IPS-18c (cell line): ENCODE measurements at regions not wholly inside any gene's neighbourhood (a gene's known extent, or its start where the extent isn't known, plus 50 kb on each side); places are given as distances from the start of the nearest gene placed in this dataset.

Source experiments
- H3K4me3 ChIP-seq: 2 replicates; pipeline ENCODE4 v1.7.0; 2013; ENCODE audit warnings: low read depth, mild to moderate bottlenecking, low read length, moderate library complexity; ENCODE audit not compliant: insufficient read depth
- H3K9me3 ChIP-seq: one replicate; pipeline ENCODE4 v1.6.1; 2013; ENCODE audit warnings: mild to moderate bottlenecking, low read length, moderate library complexity; ENCODE audit not compliant: control insufficient read depth, insufficient read depth

DNA sequence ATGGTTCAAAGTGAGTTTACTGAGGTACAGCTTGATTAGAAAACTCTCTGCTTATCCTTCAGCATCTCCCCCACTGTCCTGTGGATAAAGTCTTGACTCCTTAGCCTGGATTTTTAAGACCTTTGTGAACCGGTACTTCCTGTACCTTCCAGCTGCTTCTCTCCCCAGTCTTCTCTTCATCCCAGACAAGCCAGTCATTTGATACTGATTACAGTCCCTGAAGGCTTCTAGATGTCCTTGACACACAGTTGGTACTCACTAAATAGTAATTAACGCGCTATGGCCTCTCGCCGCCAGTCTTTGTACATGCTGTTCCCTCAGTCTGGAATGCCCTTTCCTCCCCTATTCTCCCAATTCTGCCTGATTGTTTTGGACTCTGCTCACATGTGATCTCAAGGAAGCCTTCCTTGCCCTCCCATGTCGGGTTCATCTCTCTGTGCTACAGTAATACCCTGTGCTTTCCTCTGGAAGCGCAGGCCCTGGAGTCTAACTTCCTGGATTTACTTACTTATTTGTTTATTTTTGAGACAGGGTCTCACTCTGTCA is 50.6 kb upstream of the PTGR2 start:
- no peaks in the 10 kb centered on the region for H3K9me3 ChIP-seq

DNA sequence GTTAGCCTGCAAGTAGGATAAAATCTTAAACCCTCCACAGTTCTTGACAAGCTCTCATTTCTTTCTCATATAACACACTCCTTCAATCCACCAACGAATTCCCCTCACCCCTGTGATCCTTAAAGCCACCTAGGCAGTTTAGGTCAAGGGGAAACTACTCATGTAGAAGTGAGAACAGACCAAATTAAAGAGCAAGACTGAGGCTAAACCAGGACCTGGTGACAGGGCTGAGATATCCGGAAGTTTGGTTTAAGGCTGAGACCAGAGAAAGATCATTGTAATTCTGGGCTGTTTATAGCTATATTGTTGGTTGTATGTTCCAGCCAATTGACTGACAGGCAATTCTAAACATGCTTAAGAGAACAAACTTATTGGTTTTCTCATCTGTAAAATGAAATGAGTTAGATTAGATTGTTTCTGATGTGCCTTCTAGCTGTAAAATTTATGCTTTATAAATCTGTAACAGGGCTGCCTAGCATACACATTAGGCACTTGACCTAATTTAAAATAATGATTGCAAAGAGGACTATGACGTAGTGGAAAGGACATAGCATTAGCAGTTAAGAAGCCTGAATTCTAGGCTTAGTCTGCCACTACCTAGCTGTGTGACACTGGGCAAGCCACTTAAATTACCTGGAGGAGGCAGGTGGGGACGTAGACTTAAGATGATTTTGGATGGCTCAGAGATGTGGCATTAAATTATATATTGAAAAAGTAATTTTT is 53.9 kb upstream of the PTGR2 start:
- Histone ChIP-seq H3K4me3 (no peak overlapping the region), H3K9me3 (no peaks in the 10 kb centered on the region)

More for the DNA sequence above, 50.6 kb upstream of the PTGR2 start:
- H3K4me3 ChIP-seq, result no peak overlapping the region

DNA sequence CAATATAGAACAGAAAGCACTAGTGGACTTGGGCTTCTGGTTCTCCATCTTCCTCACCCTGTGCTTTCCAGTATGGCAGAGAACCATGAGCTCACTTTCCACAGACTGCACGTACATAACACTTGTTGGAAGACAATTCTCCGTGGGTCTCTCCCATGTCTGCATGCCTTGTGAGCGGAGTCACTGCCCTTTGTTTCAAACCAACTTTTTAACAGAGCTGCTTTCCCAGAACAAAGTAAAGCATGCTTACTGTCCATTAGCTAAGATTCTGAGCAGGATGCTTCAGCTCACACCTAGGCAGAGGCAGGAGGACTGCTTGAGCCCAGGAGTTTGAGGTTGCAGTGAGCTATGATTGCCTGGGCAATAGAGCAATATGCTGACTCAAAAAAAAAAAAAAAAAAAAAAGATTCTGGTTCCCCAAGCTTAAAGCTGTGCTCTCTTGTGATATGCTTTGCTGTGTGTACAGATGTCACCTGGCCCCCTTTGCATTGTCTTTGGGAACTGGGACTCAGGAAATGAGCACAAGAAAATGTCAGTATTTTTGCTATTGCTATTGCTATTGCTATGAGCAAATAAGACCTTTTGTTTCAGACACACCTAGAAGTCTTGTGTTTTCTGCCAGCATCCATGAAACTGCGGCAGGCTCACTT is 54.6 kb upstream of the PTGR2 start:
- H3K4me3 ChIP-seq, result no peak overlapping the region
- no peaks in the 10 kb centered on the region for H3K9me3 ChIP-seq

DNA sequence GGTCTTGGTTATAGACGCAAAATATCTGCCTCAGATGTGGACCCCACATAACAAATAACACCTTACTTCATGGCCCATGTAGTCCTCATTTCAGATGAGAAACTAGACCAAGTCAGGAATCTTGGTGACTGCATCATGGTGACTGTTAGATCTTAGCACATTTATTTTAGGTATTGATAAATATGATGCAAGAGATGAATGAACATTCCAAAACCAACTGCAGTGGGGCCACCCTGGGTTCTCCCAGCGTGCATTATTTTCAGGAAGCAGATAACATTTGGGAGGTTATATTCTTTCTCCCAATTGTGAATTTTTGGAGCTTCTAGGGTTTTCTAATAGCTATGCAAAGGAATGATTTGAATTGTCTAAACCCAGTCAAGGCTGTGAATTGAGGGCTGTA is 55.2 kb upstream of the PTGR2 start:
- H3K4me3 ChIP-seq, result no peak overlapping the region
- H3K9me3 ChIP-seq, result no peaks in the 10 kb centered on the region

DNA sequence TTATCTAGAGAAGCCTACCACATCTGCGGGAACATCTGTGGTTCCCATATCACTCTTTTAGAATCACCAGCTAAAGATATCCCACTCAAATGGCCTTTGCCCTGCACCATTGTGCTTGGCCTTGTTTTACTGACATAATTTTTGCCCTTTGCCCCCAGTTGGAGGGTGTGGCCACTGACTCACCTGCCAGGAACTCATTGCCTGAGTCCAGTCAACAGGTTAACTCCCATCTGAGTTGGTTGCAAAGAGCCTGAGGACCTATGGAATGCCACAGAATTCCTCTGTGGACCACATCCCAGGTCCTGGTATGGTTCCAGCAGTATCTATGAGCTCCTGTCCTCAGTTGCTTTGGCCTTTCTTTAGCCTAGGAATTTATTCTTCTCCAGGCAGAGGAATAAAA is 55.7 kb upstream of the PTGR2 start:
- no peak overlapping the region for H3K4me3 ChIP-seq

DNA sequence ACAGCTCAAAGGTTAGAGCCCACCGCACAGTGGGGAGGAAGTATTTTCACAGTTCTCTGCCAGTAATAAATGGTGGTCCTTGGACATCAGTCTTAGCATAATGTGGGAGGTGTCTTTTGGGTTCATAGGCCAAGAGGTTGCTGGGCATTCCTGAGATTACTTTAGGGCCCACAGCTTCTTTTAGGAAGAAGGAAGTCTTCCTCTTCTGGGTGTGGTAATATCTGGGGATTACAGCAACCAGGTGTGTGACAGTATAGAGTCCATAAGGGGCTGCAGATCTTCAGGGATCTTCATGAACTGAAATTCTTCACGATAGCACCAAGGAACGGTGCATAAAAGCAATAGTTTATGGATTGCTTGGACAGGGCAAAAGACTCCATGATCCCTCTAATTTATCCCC is 56.2 kb upstream of the PTGR2 start:
- H3K9me3 ChIP-seq, result no peaks in the 10 kb centered on the region

More for the DNA sequence above, 55.7 kb upstream of the PTGR2 start:
- H3K9me3 ChIP-seq, result no peaks in the 10 kb centered on the region

DNA sequence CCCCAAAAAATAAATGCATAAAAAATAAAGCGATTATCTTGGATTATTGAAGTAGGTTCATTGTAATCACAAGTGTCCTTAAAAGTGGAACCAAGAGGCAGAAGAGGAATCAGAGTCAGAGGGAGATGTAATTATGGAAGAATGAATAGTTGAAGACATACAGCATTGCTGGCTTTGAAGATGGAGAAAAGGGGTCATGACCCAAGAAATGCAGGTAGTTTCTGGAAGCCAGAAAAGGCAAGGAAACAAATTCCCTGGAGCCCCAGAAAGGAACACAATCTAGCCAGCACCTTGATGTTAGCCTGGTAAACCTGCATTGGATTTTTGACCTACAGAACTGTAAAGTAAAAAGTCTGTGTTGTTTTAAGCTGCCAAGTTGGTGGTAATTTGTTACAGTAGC is 57.5 kb upstream of the PTGR2 start:
- no peak overlapping the region for H3K4me3 ChIP-seq
- H3K9me3 ChIP-seq, result no peaks in the 10 kb centered on the region

More for the DNA sequence above, 56.2 kb upstream of the PTGR2 start:
- no peak overlapping the region for H3K4me3 ChIP-seq

DNA sequence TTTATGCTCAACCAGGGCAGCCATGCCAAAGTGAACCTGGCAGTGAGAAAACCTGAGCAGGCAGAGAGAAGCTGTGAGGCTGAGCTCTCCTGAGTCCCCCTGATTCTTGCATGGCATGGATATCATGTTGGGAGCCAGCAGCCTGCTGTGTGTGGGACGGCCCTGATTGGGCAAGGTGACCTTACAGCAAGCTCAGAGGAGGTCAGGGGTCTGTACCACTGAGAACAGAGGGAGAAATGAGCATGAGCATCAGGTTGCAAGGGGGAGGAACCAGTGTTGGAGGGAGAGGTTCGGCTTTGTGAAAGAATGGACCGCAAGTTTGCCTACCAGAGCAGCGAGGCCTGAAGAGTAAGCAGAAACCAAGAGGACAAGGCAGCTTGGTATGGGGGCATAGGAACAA is 59.1 kb upstream of the PTGR2 start:
- Histone ChIP-seq H3K4me3 (no peak overlapping the region), H3K9me3 (no peaks in the 10 kb centered on the region)

DNA sequence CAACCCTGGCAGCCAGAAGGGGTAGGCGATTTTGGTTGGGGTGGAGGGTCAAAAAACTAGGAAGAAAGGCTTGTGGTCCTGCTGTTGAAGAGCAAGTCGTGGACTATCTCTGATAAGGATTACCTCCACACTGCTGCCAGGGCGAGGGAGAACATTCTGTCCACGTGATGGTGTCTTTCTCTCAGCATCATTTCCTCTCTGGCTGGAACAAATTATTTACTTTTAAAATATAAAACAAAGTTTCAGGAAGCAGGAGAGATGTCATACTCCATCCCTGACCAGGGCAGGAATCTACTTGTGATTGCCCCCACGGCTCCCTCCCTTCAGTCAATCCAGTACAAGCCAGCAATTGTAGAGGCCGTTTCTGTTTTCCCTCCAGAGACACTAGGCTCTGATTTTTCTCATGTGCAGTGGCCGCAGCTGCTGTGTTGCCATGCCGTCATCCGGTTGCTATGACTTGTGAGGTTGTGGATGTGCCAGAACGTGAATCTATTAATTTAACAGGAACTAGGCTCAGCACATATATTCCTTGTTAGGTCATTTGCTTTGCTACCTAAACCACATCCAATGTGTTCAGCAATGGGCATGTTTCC is 61.5 kb upstream of the PTGR2 start:
- Histone ChIP-seq H3K4me3 (no peak overlapping the region), H3K9me3 (no peaks in the 10 kb centered on the region)

DNA sequence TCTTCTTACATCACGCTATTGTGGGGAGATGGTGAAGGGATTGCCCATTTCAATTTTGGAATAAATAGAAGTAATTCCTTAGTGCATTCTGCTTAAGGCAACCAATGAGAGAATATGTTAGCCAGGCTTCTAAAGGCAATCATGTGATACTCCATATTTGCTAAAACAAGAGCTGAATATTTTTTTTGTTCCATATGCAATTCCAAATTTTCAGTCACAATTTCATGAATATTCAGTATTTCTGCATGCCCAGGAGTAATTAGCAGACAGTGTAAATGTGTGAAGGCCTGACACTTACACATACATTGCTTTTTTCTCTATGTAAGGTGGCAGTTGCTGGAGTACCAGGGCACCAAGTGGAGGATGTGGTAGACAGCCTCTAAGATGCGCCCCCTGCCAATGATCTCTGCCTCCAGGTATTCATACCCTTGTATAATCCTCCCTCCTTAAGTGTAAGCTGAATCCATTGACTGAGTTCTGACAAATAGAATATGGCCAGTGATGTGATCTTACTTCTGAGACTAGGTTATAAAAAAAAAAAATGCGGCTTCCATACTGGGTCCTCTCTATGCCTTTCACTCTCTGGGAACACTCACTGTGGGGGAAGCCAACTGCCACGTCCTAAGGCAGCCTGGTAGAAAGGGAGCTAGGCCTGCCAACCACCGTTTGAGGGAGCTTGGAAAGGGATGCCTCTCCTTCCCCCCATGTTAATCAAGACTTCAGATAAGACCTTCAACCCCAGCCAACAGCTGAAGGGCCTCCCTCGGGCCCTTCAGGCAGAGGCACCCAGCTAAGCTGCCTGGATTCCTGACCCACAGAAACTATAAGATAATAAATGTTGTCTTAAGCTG is 62.7 kb upstream of the PTGR2 start:
- Histone ChIP-seq H3K4me3 (no peak overlapping the region), H3K9me3 (no peaks in the 10 kb centered on the region)

DNA sequence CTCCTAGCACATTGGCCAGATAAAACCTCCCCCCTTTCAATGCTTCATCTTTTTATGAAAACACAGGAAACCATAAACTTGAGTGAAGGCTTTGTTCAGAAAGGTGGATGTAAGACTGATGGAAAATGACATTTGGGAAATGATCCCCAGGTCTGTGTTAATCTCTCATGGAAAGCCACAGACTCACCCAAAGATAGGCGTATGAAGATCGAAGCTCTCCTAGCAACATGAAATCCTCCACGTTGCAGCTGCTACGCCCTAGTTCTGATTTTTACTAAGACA is 63.4 kb upstream of the PTGR2 start:
- Histone ChIP-seq H3K9me3 (no peaks in the 10 kb centered on the region), H3K4me3 (no peak overlapping the region)

DNA sequence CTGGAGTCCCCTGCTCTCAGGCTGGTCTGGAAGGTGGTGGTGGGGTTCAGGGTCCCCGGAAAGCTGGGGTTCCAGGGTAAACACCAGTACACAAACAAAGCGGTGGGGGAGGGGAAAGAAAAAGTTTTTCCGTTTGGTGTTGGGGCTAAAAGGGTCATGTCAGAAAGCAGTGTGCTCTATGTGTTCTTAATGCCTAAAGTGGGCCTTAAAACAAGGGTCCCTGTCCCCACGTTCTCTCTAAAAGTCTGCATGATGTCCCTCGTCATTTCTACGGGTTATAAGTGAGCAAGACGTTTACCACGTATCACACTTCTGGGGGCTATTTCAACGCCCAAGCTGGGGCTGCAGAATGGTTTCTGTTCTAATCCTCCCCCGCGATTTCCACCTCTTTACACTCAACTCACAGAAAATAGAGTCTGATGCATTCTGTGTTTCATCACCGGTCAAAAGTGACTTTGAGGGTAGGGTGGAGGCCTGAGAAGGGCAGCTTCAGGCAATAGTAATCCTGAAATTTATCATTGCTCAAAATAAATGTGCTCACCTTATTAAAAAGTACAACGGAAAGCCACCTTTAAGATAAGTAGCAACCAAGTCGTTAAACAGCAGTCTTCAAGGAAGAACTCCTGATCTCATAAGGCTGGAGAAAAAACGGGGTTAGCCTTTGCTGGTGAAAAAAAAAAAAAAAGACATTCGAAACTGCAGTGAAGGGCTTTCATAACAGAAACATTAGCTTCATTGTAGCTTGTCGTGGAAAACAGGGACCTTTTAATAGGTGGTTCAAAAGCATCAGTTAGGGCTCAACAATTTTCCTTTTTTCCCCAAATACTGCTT is 63.9 kb upstream of the PTGR2 start:
- Histone ChIP-seq H3K9me3 (no peaks in the 10 kb centered on the region), H3K4me3 (peak overlapping the region; percentile 78)

DNA sequence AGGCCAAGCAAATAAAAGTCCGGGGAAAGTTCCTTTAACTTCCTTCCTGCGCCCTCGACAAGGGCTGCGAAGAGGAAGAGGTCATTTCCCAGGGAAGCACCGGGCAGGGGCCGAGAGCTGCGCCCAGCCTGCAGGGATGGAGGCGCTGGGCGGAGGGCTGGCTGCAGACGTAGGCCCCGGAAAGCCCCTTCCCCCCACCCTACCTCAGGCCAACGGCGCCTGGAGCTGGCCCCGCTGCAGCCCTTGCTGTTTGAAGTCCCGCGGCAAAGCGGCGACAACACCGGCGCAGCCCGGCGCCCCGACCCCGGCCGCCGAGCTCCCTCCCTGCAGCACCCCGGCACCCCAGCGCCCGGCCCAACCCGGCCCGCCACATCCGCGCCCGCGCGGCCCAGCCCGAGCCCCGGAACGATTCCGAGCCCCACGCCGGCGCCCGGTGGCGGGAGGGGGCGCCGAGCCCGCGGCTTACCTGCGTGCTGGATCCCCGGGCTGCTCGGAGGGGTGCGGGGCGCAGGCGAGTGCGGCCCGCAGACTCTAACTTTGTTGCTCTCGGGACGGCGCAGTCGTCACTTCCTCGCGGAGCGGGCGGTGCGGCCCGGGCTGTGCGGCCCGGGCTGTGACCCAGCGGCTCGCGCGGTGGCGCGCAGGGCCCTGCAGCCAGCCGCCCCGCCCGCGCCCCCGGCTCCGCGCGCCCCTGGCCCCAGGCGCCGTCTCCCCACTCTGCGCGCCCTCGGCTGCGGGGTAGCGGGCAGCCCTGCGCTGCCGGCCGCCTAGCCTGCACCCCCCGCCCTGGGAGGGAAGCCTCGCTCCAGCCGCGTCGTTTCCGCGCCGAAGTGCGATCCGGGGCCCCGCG is 64.8 kb upstream of the PTGR2 start:
- H3K4me3 ChIP-seq, result peak overlapping the region; percentile 78
- H3K9me3 ChIP-seq, result no peaks in the 10 kb centered on the region

DNA sequence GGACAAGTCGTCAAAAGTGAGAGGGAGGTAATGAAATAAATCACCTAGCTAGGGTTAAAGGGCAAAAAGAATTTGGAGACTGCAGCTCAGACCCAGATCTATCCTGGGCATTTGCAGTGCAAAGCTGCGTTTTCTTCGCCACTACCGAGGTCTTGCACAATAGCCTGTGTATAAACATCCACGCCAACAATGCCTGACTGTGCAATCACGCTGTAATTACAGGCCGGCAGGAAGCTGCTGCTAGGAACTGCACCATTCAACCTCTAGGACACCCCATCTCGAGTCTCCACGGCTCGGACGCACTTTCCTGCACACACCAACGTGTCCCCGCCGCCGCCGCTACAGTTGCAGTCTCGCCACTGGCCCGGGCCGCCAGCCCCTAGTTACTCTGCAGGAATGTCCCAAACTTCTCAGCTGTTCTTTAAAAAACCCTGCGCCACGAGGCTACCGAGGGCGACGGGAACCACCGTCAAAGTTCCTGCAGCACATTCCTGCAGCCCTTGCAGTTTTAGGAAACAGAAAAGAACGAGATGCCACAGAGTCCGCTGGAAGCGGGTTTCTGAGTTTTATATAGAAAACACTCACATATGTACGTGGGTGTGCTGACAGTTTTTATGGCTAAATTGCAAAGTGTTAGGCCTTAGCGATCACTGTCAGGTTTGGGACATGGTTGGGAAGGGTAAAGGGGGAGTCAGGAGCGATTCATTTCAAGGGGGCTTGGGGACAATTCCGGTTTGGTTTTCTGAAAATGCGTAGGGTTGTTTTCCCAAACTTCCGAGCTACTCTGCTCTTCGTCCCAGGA is 65.6 kb upstream of the PTGR2 start:
- H3K9me3 ChIP-seq, result no peaks in the 10 kb centered on the region
- peak overlapping the region; percentile 78 for H3K4me3 ChIP-seq

DNA sequence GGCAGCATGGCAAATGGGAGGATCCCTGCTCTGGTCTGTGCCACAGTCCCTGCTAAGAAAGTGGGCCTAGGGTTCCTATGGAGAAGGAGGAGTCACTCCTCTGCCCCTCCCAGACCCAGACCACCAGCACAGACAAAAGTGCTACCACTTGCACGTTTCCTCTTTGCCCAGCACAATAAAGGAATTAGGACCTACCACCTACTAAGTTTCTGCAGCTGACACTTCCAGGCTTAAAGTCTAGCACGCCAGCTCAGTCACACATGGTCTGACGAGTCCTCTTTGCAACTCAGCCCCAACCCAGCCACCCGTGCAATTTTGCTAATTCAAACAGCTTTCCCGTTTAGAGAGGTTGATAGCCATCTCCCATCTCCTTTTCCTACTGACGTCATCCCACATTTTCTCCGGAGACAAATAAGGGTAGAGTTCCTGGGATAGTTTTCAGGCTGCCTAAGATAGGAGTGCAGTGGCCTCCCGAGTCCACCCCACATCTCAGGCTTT is 66.2 kb upstream of the PTGR2 start:
- H3K9me3 ChIP-seq, result no peaks in the 10 kb centered on the region
- peak overlapping the region; percentile 78 for H3K4me3 ChIP-seq
